Activated T-helper 17 cell treated with anti-CD3 and anti-CD28 coated beads, Interleukin-2, amount 50 U/mL, for 72 hours (primary cell): ENCODE measurements at regions not wholly inside any gene's neighbourhood (a gene's known extent, or its start where the extent isn't known, plus 50 kb on each side); places are given as distances from the start of the nearest gene placed in this dataset.
"Not testable (repeated sequence)": the region's sequence is repeated elsewhere in the genome, so short reads cannot be mapped to it uniquely, and the experiment has no call there.

Experiments
- ATAC-seq: fragments of 150-1000 bp; cut with Tn5 transposase; replicated peaks from 2 replicates; pipeline ENCODE4 v1.10.0; 2021; ENCODE audit warnings: mild to moderate bottlenecking, moderate library complexity
- H3K27ac Mint-ChIP-seq: one replicate; pipeline ENCODE4 v1.8.0; 2022; ENCODE audit warnings: mixed read lengths
- H3K27me3 Mint-ChIP-seq: one replicate; pipeline ENCODE4 v1.8.0; 2022; ENCODE audit warnings: mixed read lengths
- H3K36me3 Mint-ChIP-seq: one replicate; pipeline ENCODE4 v1.8.0; 2022; ENCODE audit warnings: low read depth, mild to moderate bottlenecking, mixed read lengths
- H3K4me1 Mint-ChIP-seq: one replicate; pipeline ENCODE4 v1.8.0; 2022; ENCODE audit warnings: mixed read lengths
- H3K4me3 Mint-ChIP-seq: one replicate; pipeline ENCODE4 v1.8.0; 2022; ENCODE audit warnings: mild to moderate bottlenecking, mixed read lengths
- H3K9me3 Mint-ChIP-seq: one replicate; pipeline ENCODE4 v1.8.0; 2022; ENCODE audit warnings: mixed read lengths

DNA sequence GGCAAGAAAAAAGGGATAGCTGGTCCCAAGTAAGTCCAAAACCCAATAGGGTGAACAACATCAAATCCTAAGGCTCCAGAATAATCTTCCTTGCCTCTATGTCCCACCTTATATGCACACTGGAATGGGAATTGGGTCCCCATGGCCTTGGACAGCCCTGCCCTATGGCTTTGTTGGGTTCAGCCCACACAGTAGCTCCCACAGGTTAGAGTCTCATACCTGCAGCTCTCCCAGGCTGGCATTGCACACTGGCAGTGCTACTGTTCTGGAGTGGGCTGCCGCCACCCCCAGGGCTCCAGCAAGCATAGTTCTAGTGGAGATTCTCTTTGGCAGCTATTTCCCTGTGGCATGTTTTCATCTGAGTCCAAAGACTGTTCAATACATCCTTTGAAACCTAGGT is 352.4 kb upstream of the CLEC14A start:
- Mint-ChIP-seq H3K27me3 (no peaks in the 10 kb centered on the region), H3K36me3 (no peaks in the 10 kb centered on the region), H3K4me1 (no peaks in the 10 kb centered on the region), H3K9me3 (peaks cover 3% of the 10 kb centered on the region), H3K4me3 (no peak overlapping the region), H3K27ac (no peak overlapping the region)
- no peak for ATAC-seq

DNA sequence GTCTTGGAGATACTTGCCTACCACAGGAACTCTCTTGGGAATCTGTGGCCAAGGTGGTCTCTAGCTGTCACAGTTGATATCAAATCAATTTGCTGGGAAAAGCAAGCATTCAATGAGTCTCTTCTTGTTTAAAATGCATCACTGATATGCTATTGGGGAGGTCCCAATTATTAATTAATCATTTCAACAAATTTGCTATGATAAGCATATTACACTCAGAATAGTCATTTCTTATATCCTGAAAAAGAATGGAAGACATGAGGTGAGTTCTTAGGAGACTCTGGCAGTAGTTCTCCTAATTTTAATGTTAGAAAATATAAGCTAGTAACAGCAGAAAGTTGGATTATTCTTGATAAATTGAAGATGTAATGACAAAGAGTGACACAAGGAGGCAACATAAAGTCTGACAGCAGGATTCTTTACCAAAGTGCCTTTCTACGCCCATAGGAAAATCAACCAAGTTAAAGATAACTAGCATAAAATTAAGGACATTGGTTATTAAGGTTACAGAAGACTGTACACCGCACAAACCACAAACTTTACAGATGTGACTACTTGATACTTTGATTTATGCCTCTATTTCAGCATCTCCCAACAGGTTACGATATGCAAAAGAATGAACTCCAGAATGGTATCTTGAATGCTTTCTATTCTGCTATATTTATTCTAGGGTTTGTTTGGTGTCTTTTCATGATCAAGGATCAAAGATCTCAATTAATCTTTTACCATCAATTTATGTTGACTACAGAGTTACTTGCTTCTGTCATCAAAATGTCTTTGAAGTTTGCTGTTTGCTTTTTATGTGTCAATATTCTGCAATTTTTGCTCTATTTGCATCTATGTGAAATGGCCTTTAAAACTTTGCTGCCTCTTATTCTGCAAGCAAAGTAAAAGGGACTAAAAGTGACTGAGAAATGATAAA is 349.6 kb upstream of the CLEC14A start:
- H3K36me3 Mint-ChIP-seq = no peaks in the 10 kb centered on the region
- H3K27ac Mint-ChIP-seq = no peak overlapping the region
- no peak overlapping the region for H3K4me3 Mint-ChIP-seq
- ATAC-seq = no peak
- H3K9me3 Mint-ChIP-seq = peaks cover 3% of the 10 kb centered on the region
- no peaks in the 10 kb centered on the region for H3K4me1 Mint-ChIP-seq
- no peaks in the 10 kb centered on the region for H3K27me3 Mint-ChIP-seq

DNA sequence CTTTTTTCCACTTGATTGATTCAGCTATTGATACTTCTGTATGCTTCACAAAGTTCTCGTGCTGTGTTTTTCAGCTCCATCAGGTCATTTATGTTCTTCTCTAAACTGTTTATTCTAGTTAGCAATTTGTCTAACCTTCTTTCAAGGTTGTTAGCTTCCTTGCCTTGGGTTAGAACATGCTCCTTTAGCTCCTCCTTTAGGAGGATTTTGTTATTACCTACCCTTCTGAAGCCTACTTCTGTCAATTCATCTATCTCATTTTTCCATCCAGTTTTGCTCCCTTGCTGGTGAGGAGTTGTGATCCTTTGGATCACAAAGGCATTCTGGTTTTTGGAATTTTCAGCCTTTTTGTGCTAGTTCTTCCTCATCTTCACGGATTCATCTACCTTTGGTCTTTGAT is 344.7 kb upstream of the CLEC14A start:
- not testable (repeated sequence) for H3K27ac Mint-ChIP-seq, H3K27me3 Mint-ChIP-seq, H3K9me3 Mint-ChIP-seq, H3K36me3 Mint-ChIP-seq, H3K4me3 Mint-ChIP-seq, H3K4me1 Mint-ChIP-seq, ATAC-seq

DNA sequence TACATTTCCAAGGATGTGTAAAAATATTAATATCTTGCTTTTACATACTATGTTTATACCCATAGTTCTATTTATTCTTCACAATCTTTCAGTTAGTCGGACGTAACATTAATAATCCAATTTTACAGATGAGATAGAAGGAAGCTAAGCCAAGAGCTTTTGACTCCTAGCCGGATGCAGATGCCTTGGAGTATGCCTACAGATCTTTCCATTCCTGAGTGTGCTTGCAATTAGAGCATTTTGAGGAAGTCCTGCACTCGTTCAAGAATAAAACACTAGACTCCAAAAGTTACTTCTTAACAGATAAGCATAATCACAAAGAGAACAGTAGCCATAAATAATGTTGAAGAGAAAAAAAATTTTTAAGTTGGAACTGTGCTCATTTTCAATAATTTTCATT is 337.6 kb upstream of the CLEC14A start:
- H3K27me3 Mint-ChIP-seq = no peaks in the 10 kb centered on the region
- H3K36me3 Mint-ChIP-seq = no peaks in the 10 kb centered on the region
- H3K27ac Mint-ChIP-seq = no peak overlapping the region
- H3K4me3 Mint-ChIP-seq = no peak overlapping the region
- H3K4me1 Mint-ChIP-seq = no peaks in the 10 kb centered on the region
- no peaks in the 10 kb centered on the region for H3K9me3 Mint-ChIP-seq
- ATAC-seq = no peak

DNA sequence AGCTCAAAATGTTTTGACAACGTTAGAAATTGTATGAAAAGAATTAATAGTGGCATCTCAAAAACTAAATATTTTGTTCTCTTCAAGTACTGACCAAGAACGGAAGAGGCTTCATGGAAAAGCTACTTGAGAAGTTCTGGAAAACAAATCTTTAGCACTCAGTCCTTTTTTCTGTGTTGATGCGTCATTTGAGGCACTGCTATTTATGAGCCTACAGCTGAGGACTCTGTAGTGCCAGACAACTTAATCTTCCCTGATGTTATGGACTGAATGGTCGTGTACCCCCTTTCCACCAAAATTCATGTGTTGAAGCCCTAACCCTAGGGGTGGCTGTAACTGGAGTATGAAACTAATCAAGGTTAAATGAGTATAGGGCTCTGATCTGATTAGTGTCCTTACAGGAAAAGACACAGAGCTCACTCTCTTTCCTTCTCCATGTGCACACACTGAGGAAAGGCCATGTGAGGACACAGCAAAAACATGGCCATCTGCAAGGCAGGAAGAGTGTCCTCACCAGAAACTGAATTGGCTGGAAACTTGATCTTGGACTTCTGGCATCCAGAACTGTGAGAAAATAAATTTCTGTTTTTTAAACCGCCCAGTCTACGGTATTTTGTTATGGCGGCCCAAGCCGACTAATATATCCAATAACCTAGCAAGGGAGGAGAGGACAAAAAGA is 337.0 kb upstream of the CLEC14A start:
- no peak for ATAC-seq

DNA sequence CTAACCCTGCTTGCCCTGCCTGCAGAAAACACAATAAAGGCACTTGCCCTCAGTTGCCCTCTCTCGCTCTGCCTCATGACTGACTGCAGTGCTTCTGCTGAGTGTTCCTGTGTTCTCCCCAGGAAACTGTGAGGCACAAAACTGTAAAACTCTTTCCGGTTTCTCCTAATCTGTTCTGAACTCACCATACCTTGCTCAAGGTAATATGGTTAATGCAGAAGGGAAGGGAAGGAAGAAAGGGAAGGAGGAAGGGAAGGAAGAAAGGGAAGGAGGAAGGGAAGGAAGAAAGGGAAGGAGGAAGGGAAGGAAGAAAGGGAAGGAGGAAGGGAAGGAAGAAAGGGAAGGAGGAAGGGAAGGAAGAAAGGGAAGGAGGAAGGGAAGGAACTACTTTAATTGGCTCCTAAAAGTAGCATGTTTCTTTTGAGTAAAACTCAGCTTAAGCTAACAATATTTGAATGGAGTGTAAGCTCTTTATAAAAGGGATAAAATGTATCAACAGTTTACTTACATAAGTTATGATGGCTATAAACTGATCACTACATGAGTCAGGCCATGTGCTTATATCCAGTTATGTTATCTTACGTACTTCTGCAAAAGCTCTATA is 334.0 kb upstream of the CLEC14A start:
- H3K4me1 Mint-ChIP-seq = no peaks in the 10 kb centered on the region
- peaks cover 5% of the 10 kb centered on the region for H3K9me3 Mint-ChIP-seq
- no peaks in the 10 kb centered on the region for H3K27me3 Mint-ChIP-seq
- no peak overlapping the region for H3K4me3 Mint-ChIP-seq
- ATAC-seq = no peak
- H3K27ac Mint-ChIP-seq = no peak overlapping the region
- H3K36me3 Mint-ChIP-seq = no peaks in the 10 kb centered on the region

More for the DNA sequence above, 337.0 kb upstream of the CLEC14A start:
- Mint-ChIP-seq H3K27ac (no peak overlapping the region), H3K9me3 (no peaks in the 10 kb centered on the region), H3K36me3 (no peaks in the 10 kb centered on the region), H3K27me3 (no peaks in the 10 kb centered on the region), H3K4me1 (no peaks in the 10 kb centered on the region), H3K4me3 (no peak overlapping the region)

DNA sequence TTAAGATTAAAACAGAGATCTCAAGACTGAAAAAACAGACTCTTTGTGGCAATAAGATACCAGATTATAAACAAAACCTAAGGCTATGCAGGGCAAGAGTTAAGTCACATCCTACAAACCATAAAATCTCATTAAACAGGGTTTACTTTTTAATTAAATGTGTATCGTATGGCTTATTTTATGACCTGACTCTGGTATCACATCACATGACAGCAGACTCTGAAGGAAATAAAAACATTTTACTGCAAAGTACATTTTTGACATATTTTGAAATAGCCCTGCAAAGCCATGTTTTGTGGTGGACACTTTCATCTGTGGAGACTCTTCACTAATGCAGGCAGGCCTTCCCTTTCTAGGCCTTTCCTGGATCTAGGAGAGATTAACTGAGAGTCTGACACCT is 327.6 kb upstream of the CLEC14A start:
- Mint-ChIP-seq H3K4me1 (no peaks in the 10 kb centered on the region), H3K27me3 (no peaks in the 10 kb centered on the region), H3K27ac (no peak overlapping the region), H3K36me3 (no peaks in the 10 kb centered on the region), H3K9me3 (peaks cover 5% of the 10 kb centered on the region), H3K4me3 (no peak overlapping the region)
- no peak for ATAC-seq

DNA sequence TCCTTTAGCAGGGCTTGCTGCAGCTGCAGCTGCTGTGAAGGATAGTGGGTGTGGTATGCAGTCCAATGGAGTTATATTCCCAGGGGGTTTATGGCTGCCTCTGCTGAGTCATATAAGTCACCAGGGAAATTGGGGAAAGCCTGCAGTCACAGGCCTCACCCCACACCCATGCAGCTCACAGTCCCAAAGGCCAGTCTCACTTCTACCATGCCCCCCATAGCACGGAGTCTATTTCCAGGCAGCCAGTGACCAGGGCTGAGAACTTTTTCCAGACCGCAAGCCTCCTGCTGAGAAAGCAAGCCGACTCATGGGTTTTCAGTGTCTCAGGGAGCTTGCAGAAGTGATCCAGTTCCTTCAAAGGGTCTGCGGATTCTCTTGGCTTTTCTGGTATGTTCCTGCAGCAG is 322.4 kb upstream of the CLEC14A start:
- Mint-ChIP-seq H3K9me3 (peaks cover 13% of the 10 kb centered on the region), H3K36me3 (no peaks in the 10 kb centered on the region)
- ATAC-seq = no peak

DNA sequence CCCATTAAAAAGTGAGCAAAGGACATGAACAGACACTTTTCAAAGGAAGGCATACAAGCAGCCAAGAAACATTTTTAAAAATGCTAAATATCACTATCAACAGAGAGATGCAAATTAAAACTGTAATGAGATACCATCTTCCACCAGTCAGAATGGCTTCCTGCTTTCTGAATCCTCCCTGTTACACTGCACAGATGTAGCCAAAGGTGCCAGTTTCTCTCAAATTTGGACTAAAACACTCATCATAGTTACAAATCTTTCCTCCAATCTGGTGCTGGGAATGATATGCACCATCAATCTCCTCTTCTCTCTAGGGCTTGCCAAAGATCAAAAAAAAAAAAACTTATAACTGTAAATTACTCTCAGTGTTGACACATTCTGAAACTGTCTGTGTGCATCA is 311.8 kb upstream of the CLEC14A start:
- H3K27ac Mint-ChIP-seq = no peak overlapping the region
- H3K4me3 Mint-ChIP-seq = no peak overlapping the region

More for the DNA sequence above, 322.4 kb upstream of the CLEC14A start:
- H3K4me3 Mint-ChIP-seq = no peak overlapping the region
- no peak overlapping the region for H3K27ac Mint-ChIP-seq
- no peaks in the 10 kb centered on the region for H3K27me3 Mint-ChIP-seq
- no peaks in the 10 kb centered on the region for H3K4me1 Mint-ChIP-seq

DNA sequence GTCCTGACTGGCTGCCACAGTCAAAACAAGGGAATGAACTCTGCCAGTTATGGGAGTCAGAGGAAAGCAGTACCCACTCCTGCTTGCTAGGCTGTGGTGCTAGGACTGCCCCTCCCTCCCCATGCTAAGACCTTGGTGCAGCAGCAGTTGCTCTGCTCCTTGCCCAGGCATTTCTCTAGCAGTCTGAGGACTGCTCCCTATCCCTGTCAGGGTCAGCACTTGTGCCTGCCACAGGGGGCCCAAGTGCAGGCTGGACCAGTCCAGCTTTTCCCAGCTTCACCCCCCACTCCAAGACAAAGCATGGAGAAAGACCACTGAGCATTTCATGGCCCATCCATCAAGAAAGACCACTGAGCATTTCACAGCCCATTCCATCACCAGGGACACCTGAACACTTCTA is 305.8 kb upstream of the CLEC14A start:
- H3K27me3 Mint-ChIP-seq = no peaks in the 10 kb centered on the region
- peaks cover 17% of the 10 kb centered on the region for H3K9me3 Mint-ChIP-seq
- ATAC-seq = no peak
- H3K4me1 Mint-ChIP-seq = no peaks in the 10 kb centered on the region
- H3K27ac Mint-ChIP-seq = no peak overlapping the region
- no peaks in the 10 kb centered on the region for H3K36me3 Mint-ChIP-seq
- no peak overlapping the region for H3K4me3 Mint-ChIP-seq

More for the DNA sequence above, 311.8 kb upstream of the CLEC14A start:
- no peak for ATAC-seq
- Mint-ChIP-seq H3K9me3 (peaks cover 4% of the 10 kb centered on the region), H3K36me3 (no peaks in the 10 kb centered on the region), H3K27me3 (no peaks in the 10 kb centered on the region), H3K4me1 (no peaks in the 10 kb centered on the region)

DNA sequence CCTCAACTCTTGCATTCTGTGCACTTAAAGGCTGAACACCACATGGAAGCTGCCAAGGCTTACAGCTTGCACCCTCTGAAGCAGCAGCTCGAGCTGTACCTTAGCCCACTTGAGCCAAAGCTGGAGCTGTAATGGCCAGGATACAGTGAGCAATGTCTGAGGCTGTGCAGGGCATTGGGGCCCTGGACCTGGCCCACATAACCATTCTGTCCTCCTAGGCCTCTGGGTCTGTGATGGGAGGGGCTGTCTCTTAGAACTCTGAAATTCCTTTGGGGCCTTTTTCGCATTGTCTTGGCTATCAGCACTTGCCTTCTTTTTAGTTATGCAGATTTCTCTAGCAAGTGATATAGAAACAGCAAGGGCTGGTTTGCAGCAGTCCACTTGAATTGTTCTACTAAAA is 303.8 kb upstream of the CLEC14A start:
- Mint-ChIP-seq H3K36me3 (no peaks in the 10 kb centered on the region), H3K4me1 (no peaks in the 10 kb centered on the region), H3K27ac (no peak overlapping the region), H3K27me3 (no peaks in the 10 kb centered on the region), H3K9me3 (peaks cover 17% of the 10 kb centered on the region), H3K4me3 (no peak overlapping the region)
- no peak for ATAC-seq

DNA sequence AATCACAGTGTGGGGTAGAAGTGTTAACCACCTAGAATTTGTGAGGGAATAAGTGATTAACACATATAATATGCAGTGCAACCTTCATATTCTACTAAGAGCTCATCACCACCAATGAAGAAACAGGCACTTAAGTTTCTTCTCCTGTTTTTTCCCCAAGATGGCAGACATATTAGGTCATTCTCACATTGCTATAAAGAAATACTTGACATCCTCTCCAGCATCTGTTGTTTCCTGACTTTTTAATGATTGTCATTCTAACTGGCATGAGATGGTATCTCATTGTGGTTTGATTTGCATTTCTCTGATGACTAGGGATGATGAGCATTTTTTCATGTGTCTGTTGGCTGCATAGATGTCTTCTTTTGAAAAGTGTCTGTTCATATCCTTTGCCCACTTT is 301.5 kb upstream of the CLEC14A start:
- not testable (repeated sequence) for H3K36me3 Mint-ChIP-seq, H3K4me3 Mint-ChIP-seq, H3K27me3 Mint-ChIP-seq, ATAC-seq, H3K27ac Mint-ChIP-seq, H3K4me1 Mint-ChIP-seq
- peaks cover 13% of the 10 kb centered on the region for H3K9me3 Mint-ChIP-seq

DNA sequence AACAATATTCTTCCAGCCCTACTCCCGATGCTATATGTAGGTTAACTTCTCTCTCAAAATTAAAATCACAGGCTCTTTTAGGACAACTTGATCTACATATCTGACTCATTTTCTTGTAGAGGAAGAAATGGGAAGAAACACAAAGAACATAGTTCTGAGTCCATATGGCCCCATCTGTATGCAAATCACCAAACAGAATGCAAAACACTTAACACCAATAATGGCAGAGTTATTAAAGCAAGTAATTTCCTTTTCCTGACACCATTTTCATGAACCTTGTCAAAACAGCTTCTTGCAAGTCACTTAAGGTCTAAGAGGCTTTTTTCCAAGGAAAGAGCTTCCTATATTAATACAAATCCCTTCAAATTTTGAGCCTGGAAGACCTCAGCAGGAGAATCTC is 300.4 kb upstream of the CLEC14A start:
- Mint-ChIP-seq H3K27me3 (no peaks in the 10 kb centered on the region), H3K9me3 (peaks cover 13% of the 10 kb centered on the region), H3K4me1 (no peaks in the 10 kb centered on the region), H3K27ac (no peak overlapping the region), H3K4me3 (no peak overlapping the region), H3K36me3 (no peaks in the 10 kb centered on the region)
- ATAC-seq = no peak

DNA sequence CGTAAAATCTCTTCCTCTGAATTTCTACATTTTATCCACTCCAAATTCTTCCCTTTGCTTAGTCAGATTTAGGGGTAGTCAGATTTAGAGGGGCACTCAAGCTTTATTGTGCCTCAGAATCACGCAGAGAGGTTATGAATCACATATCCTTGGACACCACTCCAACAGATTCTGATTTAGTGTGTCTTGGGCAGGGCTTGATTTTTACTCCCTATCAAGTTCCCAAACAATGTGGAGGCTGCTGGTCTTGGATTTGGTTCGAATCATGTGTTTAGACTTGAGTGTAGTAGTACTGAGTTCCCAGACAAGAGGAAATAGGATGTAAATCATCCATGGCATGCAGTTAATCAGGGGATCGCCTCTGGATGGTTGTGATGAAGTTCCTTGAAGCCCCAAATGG is 298.1 kb upstream of the CLEC14A start:
- Mint-ChIP-seq H3K4me3 (no peak overlapping the region), H3K9me3 (peaks cover 8% of the 10 kb centered on the region), H3K4me1 (no peaks in the 10 kb centered on the region), H3K36me3 (no peaks in the 10 kb centered on the region), H3K27ac (no peak overlapping the region), H3K27me3 (no peaks in the 10 kb centered on the region)
- no peak for ATAC-seq

DNA sequence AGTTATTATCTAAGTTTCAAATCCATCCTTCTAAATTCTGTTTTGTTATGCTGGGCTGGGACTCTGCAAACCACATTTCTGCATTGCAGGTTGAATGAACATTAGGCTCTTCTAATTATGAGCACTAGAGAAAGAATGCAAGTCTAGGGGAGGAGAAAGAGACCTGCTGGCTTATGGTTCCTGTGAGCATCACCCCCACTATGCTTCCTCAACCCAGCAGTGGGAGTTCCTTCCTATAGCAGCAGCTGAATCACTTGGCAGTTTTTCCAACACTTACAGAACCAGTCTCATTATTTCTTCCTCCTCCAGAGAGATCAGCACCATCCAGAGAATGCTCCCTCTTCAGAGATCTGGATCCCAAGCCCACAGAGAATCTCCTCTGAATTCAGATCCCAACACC is 297.7 kb upstream of the CLEC14A start:
- H3K4me3 Mint-ChIP-seq = no peak overlapping the region
- no peaks in the 10 kb centered on the region for H3K4me1 Mint-ChIP-seq
- H3K27ac Mint-ChIP-seq = no peak overlapping the region
- no peaks in the 10 kb centered on the region for H3K36me3 Mint-ChIP-seq
- H3K9me3 Mint-ChIP-seq = peaks cover 4% of the 10 kb centered on the region
- H3K27me3 Mint-ChIP-seq = no peaks in the 10 kb centered on the region
- ATAC-seq = no peak
